ENCODE measurements at regions not wholly inside any gene's neighbourhood (a gene's known extent, or its start where the extent isn't known, plus 50 kb on each side); places are given as distances from the start of the nearest gene placed in this dataset.

GRCh38 chr12:30529489-30530269 lies 166.0 kb downstream of the IPO8 start:
- Histone ChIP-seq H2BK15ac (ENCODE audit: low read depth, low read length) (no peak overlapping the region), H3K56ac (ENCODE audit: extremely low read depth, insufficient read depth, low read length) (no peak overlapping the region), H2BK120ac (ENCODE audit: low read depth, low read length) (no peak overlapping the region), H3K9me1 (ENCODE audit: insufficient read depth, low read length) (no peaks in the 10 kb centered on the region), H4K20me1 (ENCODE audit: insufficient read depth, low read length) (no peaks in the 10 kb centered on the region), H4K5ac (ENCODE audit: low read depth, low read length) (no peak overlapping the region), H3K27me3 (ENCODE audit: control insufficient read depth, insufficient read depth, low read length) (no peaks in the 10 kb centered on the region; the same call in 1 of the 2 replicates), H2AFZ (replicated peaks; ENCODE audit: low read length, poor library complexity) (no peak overlapping the region), H2AK9ac (replicated peaks; ENCODE audit: low read depth, low read length, poor library complexity) (no peak overlapping the region), H3K9me3 (ENCODE audit: control insufficient read depth, insufficient read depth, low read length) (no peaks in the 10 kb centered on the region), H3K79me1 (ENCODE audit: low read depth in 1 of 2, low read length in 2 of 2) (no peaks in the 10 kb centered on the region), H3K14ac (replicated peaks; ENCODE audit: low read depth, low read length) (no peak overlapping the region), H3K36me3 (ENCODE audit: control insufficient read depth, insufficient read depth, low read length) (no peaks in the 10 kb centered on the region), H3K23ac (ENCODE audit: low read depth, low read length) (no peak overlapping the region), H2BK20ac (ENCODE audit: low read depth, low read length) (no peak overlapping the region), H3K4me3 (ENCODE audit: insufficient read depth, low read depth, low read length) (no peak overlapping the region), H4K91ac (ENCODE audit: insufficient read depth, low read depth, low read length) (no peak overlapping the region), H2BK5ac (ENCODE audit: low read depth, low read length, poor library complexity, severe bottlenecking) (no peak overlapping the region), H3K4me1 (ENCODE audit: control insufficient read depth, insufficient read depth, low read length) (no peaks in the 10 kb centered on the region), H2AK5ac (ENCODE audit: low read depth, low read length) (no peak overlapping the region), H3K4ac (ENCODE audit: low read depth, low read length) (no peak overlapping the region), H3K4me2 (ENCODE audit: low read depth, low read length) (no peak overlapping the region), H4K8ac (ENCODE audit: low read depth in 2 of 2, low read length in 2 of 2) (no peak overlapping the region), H3K9ac (ENCODE audit: low read depth, low read length) (no peak overlapping the region), H3K27ac (ENCODE audit: insufficient read depth, low read length) (no peak overlapping the region), H3K18ac (ENCODE audit: low read depth, low read length) (no peak overlapping the region)
- in situ Hi-C loops (cut with MboI; ENCODE audit: low sequenced_read_pairs) = no loop called here
- ChIA-PET POLR2A (ENCODE audit: unreplicated experiment) (no interaction called here), CTCF (no interaction called here)
- intact Hi-C loops (cut with micrococcal nuclease) = no loop called here
- DNase-seq (no peak), ATAC-seq (ENCODE audit: low read depth) (no peak)
- 0% methylated on average over 1 of the region's 4 CpGs; no CpG with 5 or more reads in 1 of the 2 experiments for WGBS, 2 experiments (ENCODE audit: extremely low coverage in 2 of 2, insufficient read length in 1 of 2)
- TF ChIP-seq NFE2L2 (IDR thresholded peaks at IDR 0.05; ENCODE audit: low read depth, low read length) = no peak
- no peak for TF ChIP-seq MXI1 (IDR thresholded peaks at IDR 0.05; ENCODE audit: borderline replicate concordance, low read depth, low read length)
- no peak for TF ChIP-seq RCOR1 (IDR thresholded peaks at IDR 0.05; ENCODE audit: insufficient replicate concordance, low read length)
- no peak for TF ChIP-seq SMC3 (IDR thresholded peaks at IDR 0.05; ENCODE audit: low read depth, low read length)
- TF ChIP-seq, protein P1, sequence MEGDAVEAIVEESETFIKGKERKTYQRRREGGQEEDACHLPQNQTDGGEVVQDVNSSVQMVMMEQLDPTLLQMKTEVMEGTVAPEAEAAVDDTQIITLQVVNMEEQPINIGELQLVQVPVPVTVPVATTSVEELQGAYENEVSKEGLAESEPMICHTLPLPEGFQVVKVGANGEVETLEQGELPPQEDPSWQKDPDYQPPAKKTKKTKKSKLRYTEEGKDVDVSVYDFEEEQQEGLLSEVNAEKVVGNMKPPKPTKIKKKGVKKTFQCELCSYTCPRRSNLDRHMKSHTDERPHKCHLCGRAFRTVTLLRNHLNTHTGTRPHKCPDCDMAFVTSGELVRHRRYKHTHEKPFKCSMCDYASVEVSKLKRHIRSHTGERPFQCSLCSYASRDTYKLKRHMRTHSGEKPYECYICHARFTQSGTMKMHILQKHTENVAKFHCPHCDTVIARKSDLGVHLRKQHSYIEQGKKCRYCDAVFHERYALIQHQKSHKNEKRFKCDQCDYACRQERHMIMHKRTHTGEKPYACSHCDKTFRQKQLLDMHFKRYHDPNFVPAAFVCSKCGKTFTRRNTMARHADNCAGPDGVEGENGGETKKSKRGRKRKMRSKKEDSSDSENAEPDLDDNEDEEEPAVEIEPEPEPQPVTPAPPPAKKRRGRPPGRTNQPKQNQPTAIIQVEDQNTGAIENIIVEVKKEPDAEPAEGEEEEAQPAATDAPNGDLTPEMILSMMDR (conservative IDR thresholded peaks at IDR 0.05; ENCODE audit: low read depth, low read length) = no peak
- TF ChIP-seq, protein P2, sequence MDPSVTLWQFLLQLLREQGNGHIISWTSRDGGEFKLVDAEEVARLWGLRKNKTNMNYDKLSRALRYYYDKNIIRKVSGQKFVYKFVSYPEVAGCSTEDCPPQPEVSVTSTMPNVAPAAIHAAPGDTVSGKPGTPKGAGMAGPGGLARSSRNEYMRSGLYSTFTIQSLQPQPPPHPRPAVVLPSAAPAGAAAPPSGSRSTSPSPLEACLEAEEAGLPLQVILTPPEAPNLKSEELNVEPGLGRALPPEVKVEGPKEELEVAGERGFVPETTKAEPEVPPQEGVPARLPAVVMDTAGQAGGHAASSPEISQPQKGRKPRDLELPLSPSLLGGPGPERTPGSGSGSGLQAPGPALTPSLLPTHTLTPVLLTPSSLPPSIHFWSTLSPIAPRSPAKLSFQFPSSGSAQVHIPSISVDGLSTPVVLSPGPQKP (IDR thresholded peaks at IDR 0.05; ENCODE audit: borderline replicate concordance, low read depth, low read length) = no peak
- no peak for TF ChIP-seq CHD1 (IDR thresholded peaks at IDR 0.05; ENCODE audit: low read depth, low read length)
- TF ChIP-seq BHLHE40 (IDR thresholded peaks at IDR 0.05; ENCODE audit: low read depth, low read length) = no peak
- no peak for TF ChIP-seq POLR2A (IDR thresholded peaks at IDR 0.05; ENCODE audit: low read depth, low read length)
- no TSS peak for BruUV-seq (replicated peaks)
- dilution Hi-C loops (cut with HindIII; ENCODE audit: low sequenced_read_pairs, unreplicated experiment) = no loop called here
